Neural progenitor cell (in vitro differentiated cells): ENCODE measurements at regions not wholly inside any gene's neighbourhood (a gene's known extent, or its start where the extent isn't known, plus 50 kb on each side); places are given as distances from the start of the nearest gene placed in this dataset.

Experiments
- EZH2 ChIP-seq: fragments of 200-600 bp; sonication (generic); IDR thresholded peaks from 2 replicates; pipeline ENCODE4 v1.6.1; 2017; ENCODE audit warnings: antibody characterized with exemption, mild to moderate bottlenecking, moderate library complexity
- EZH2phosphoT487 ChIP-seq: fragments of 200-600 bp; sonication (generic); IDR thresholded peaks from 2 replicates; pipeline ENCODE4 v1.6.1; 2017; ENCODE audit warnings: antibody characterized with exemption
- TF ChIP-seq, protein P1 (sequence below): fragments of 200-600 bp; sonication (generic); IDR thresholded peaks from 2 replicates; pipeline ENCODE4 v1.5.1; 2017; ENCODE audit warnings: antibody characterized with exemption, mild to moderate bottlenecking

DNA sequence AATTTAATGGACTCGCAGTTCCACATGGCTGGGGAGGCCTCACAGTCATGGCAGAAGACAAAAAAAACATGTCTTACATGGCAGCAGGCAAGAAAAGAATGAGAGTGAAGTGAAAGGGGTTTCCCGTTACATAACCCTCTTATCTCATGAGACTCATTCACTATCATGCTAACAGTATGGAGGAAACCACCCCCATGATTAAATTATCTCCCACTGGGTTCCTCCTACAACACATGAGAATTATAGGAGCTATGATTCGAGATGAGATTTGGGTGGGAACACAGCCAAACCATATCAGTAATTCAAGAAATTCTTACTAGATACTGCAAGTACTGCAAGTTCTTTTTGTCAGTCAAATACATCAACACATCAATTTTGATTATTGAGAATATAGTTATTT lies 311.4 kb upstream of the SLITRK3 start:
- no peak for TF ChIP-seq EZH2phosphoT487
- TF ChIP-seq, protein P1, sequence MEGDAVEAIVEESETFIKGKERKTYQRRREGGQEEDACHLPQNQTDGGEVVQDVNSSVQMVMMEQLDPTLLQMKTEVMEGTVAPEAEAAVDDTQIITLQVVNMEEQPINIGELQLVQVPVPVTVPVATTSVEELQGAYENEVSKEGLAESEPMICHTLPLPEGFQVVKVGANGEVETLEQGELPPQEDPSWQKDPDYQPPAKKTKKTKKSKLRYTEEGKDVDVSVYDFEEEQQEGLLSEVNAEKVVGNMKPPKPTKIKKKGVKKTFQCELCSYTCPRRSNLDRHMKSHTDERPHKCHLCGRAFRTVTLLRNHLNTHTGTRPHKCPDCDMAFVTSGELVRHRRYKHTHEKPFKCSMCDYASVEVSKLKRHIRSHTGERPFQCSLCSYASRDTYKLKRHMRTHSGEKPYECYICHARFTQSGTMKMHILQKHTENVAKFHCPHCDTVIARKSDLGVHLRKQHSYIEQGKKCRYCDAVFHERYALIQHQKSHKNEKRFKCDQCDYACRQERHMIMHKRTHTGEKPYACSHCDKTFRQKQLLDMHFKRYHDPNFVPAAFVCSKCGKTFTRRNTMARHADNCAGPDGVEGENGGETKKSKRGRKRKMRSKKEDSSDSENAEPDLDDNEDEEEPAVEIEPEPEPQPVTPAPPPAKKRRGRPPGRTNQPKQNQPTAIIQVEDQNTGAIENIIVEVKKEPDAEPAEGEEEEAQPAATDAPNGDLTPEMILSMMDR = no peak
- TF ChIP-seq EZH2 = no peak
